IMR-90 (cell line): ENCODE measurements at regions not wholly inside any gene's neighbourhood (a gene's known extent, or its start where the extent isn't known, plus 50 kb on each side); places are given as distances from the start of the nearest gene placed in this dataset.

Experiments used
- ATAC-seq: fragments of 200-7000 bp; cut with Tn5 transposase; 2 replicates; pipeline ENCODE4 v1.9.1; 2020; ENCODE audit warnings: low read depth, mild to moderate bottlenecking, moderate library complexity
- BruUV-seq: library from RNA; stranded (reverse); fragments of 400-500 nt; replicated peaks from 2 replicates; lab custom pipeline; 2021; lab: Mats Ljungman, UMichigan
- CTCF ChIA-PET: fragments of 300-600 bp; formaldehyde crosslinking; extraction: SDS; loops from one replicate; lab custom pipeline; 2021; ENCODE audit warnings: antibody characterized with exemption; lab: Yijun Ruan, JAX
- POLR2A ChIA-PET: fragments of 300-600 bp; sonication (Branson Sonifier 250); formaldehyde crosslinking; loops from one replicate; lab custom pipeline; 2022; ENCODE audit warnings: antibody characterized with exemption; ENCODE audit not compliant: unreplicated experiment; lab: Charles Lee
- DNase-seq: peaks from one replicate; pipeline ENCODE4 v3.0.0; 2013
- H2AFZ ChIP-seq: replicated peaks from 2 replicates; pipeline ENCODE3; 2013; ENCODE audit warnings: low read length, mild to moderate bottlenecking; ENCODE audit not compliant: poor library complexity
- H2AK5ac ChIP-seq: 2 replicates; pipeline ENCODE4 v1.6.1; 2013; ENCODE audit warnings: low read depth, low read length, inconsistent platforms
- H2AK9ac ChIP-seq: replicated peaks from 2 replicates; pipeline ENCODE3; 2013; ENCODE audit warnings: mild to moderate bottlenecking, low read depth, low read length, moderate library complexity; ENCODE audit not compliant: poor library complexity
- H2BK120ac ChIP-seq: 2 replicates; pipeline ENCODE4 v1.6.1; 2013; ENCODE audit warnings: low read depth, low read length, inconsistent platforms
- H2BK15ac ChIP-seq: 3 replicates; pipeline ENCODE4 v1.6.1; 2013; ENCODE audit warnings: low read depth, low read length, inconsistent platforms
- H2BK20ac ChIP-seq: 2 replicates; pipeline ENCODE4 v1.6.1; 2013; ENCODE audit warnings: low read depth, mild to moderate bottlenecking, inconsistent platforms, low read length, moderate library complexity
- H2BK5ac ChIP-seq: 2 replicates; pipeline ENCODE4 v1.6.1; 2013; ENCODE audit warnings: mild to moderate bottlenecking, low read depth, low read length, inconsistent platforms; ENCODE audit not compliant: poor library complexity, severe bottlenecking
- H3K14ac ChIP-seq: replicated peaks from 2 replicates; pipeline ENCODE4 v1.6.1; 2013; ENCODE audit warnings: low read depth, low read length, inconsistent platforms
- H3K18ac ChIP-seq: 2 replicates; pipeline ENCODE4 v1.6.1; 2013; ENCODE audit warnings: low read depth, low read length, control low read depth
- H3K23ac ChIP-seq: 2 replicates; pipeline ENCODE4 v1.6.1; 2013; ENCODE audit warnings: low read depth, low read length, inconsistent platforms
- H3K27ac ChIP-seq: 2 replicates; pipeline ENCODE4 v1.5.1; 2013; ENCODE audit warnings: mild to moderate bottlenecking, control low read depth, low read length; ENCODE audit not compliant: insufficient read depth
- H3K27me3 ChIP-seq: 2 replicates; pipeline ENCODE4 v1.6.1; 2013; ENCODE audit warnings: low read length; ENCODE audit not compliant: control insufficient read depth, insufficient read depth
- H3K36me3 ChIP-seq: 2 replicates; pipeline ENCODE4 v1.6.1; 2013; ENCODE audit warnings: low read length, mixed read lengths; ENCODE audit not compliant: control insufficient read depth, insufficient read depth
- H3K4ac ChIP-seq: 2 replicates; pipeline ENCODE4 v1.6.1; 2013; ENCODE audit warnings: low read depth, low read length, inconsistent platforms
- H3K4me1 ChIP-seq: 2 replicates; pipeline ENCODE4 v1.6.1; 2013; ENCODE audit warnings: low read length, mixed read lengths; ENCODE audit not compliant: control insufficient read depth, insufficient read depth
- H3K4me2 ChIP-seq: 2 replicates; pipeline ENCODE4 v1.6.1; 2013; ENCODE audit warnings: low read depth, mild to moderate bottlenecking, control low read depth, low read length, moderate library complexity
- H3K4me3 ChIP-seq: 2 replicates; pipeline ENCODE4 v1.5.1; 2013; ENCODE audit warnings: low read depth, mild to moderate bottlenecking, control low read depth, low read length, moderate library complexity; ENCODE audit not compliant: insufficient read depth
- H3K56ac ChIP-seq: 2 replicates; pipeline ENCODE4 v1.6.1; 2013; ENCODE audit warnings: low read length, inconsistent platforms; ENCODE audit not compliant: insufficient read depth; ENCODE audit errors: extremely low read depth
- H3K79me1 ChIP-seq, 2 experiments: 2 replicates each; pipeline ENCODE4 v1.6.1; 2013; ENCODE audit warnings: low read length in 2 of 2, inconsistent platforms in 1 of 2, low read depth in 1 of 2
- H3K9ac ChIP-seq: 2 replicates; pipeline ENCODE4 v1.6.1; 2013; ENCODE audit warnings: low read depth, low read length, control low read depth
- H3K9me1 ChIP-seq: 2 replicates; pipeline ENCODE4 v1.6.1; 2013; ENCODE audit warnings: low read length, inconsistent platforms; ENCODE audit not compliant: insufficient read depth
- H3K9me3 ChIP-seq: 2 replicates; pipeline ENCODE4 v1.6.1; 2013; ENCODE audit warnings: low read length; ENCODE audit not compliant: control insufficient read depth, insufficient read depth
- H4K20me1 ChIP-seq: 2 replicates; pipeline ENCODE4 v1.6.1; 2013; ENCODE audit warnings: low read length, inconsistent platforms; ENCODE audit not compliant: insufficient read depth
- H4K5ac ChIP-seq: 2 replicates; pipeline ENCODE4 v1.6.1; 2013; ENCODE audit warnings: mild to moderate bottlenecking, low read depth, low read length, control low read depth
- H4K8ac ChIP-seq, 2 experiments: 2 replicates each; pipeline ENCODE4 v1.6.1; 2013; ENCODE audit warnings: low read depth in 2 of 2, low read length in 2 of 2, control low read depth in 1 of 2, inconsistent platforms in 1 of 2
- H4K91ac ChIP-seq: 2 replicates; pipeline ENCODE4 v1.6.1; 2013; ENCODE audit warnings: low read depth, low read length, inconsistent platforms; ENCODE audit not compliant: insufficient read depth
- BHLHE40 ChIP-seq: fragments of 150-350 bp; IDR thresholded peaks from 2 replicates; pipeline ENCODE4 v1.6.1; 2016; ENCODE audit warnings: mild to moderate bottlenecking, low read depth, low read length
- CEBPB ChIP-seq: IDR thresholded peaks from 2 replicates; pipeline ENCODE4 v1.6.1; 2012; ENCODE audit warnings: low read depth, low read length, improper control_type of control experiment
- CHD1 ChIP-seq: IDR thresholded peaks from 2 replicates; pipeline ENCODE4 v1.6.1; 2012; ENCODE audit warnings: low read depth, low read length, improper control_type of control experiment
- CTCF ChIP-seq: conservative IDR thresholded peaks from 2 replicates; pipeline ENCODE4 v1.5.1; 2012; ENCODE audit warnings: mild to moderate bottlenecking, low read depth, low read length, improper control_type of control experiment
- FOS ChIP-seq: fragments of 150-350 bp; IDR thresholded peaks from 2 replicates; pipeline ENCODE4 v1.6.1; 2016; ENCODE audit warnings: low read depth, low read length
- MAZ ChIP-seq: IDR thresholded peaks from 2 replicates; pipeline ENCODE4 v1.6.1; 2012; ENCODE audit warnings: low read depth, mild to moderate bottlenecking, low read length, improper control_type of control experiment, moderate library complexity, borderline replicate concordance
- MXI1 ChIP-seq: IDR thresholded peaks from 2 replicates; pipeline ENCODE4 v1.6.1; 2012; ENCODE audit warnings: low read depth, mild to moderate bottlenecking, low read length, moderate library complexity, borderline replicate concordance
- POLR2A ChIP-seq: IDR thresholded peaks from 2 replicates; pipeline ENCODE4 v1.6.1; 2012; ENCODE audit warnings: mild to moderate bottlenecking, low read depth, low read length
- RAD21 ChIP-seq: IDR thresholded peaks from 2 replicates; pipeline ENCODE4 v1.6.1; 2012; ENCODE audit warnings: low read length, improper control_type of control experiment
- RFX5 ChIP-seq: IDR thresholded peaks from 2 replicates; pipeline ENCODE4 v1.8.0; 2012; ENCODE audit warnings: low read depth, mild to moderate bottlenecking, low read length, moderate library complexity
- USF2 ChIP-seq: fragments of 150-350 bp; IDR thresholded peaks from 2 replicates; pipeline ENCODE4 v1.6.1; 2017; ENCODE audit warnings: mild to moderate bottlenecking, antibody characterized with exemption, low read length, low read depth
- WGBS, 2 experiments: methylation state at CpG; one replicate each; pipeline versions ENCODE4 v1.1.5 to v1.1.7; 2013; ENCODE audit warnings: missing lambda C conversion rate in 2 of 2; ENCODE audit not compliant: insufficient read length in 1 of 2; ENCODE audit errors: extremely low coverage in 2 of 2; 5-methylcytosine and 5-hydroxymethylcytosine counted together
- dilution Hi-C: fragments of 300-500 bp; cut with HindIII; formaldehyde crosslinking; loops from one replicate; pipeline ENCODE4 v1.14.3; 2018; ENCODE audit warnings: low sequenced_read_pairs; ENCODE audit not compliant: unreplicated experiment
- in situ Hi-C: fragments of 300-500 bp; cut with MboI; formaldehyde crosslinking; loops from 3 replicates; pipeline ENCODE4 v1.14.3; 2019; ENCODE audit warnings: low sequenced_read_pairs, inconsistent platforms, mixed read lengths
- intact Hi-C: fragments of 100-400 bp; cut with micrococcal nuclease; formaldehyde crosslinking; loops from 2 replicates; pipeline ENCODE4 v1.10.0; 2022

- Histone ChIP-seq H3K9me3 (peaks cover 5% of the 10 kb centered on the region; the same call in 1 of the 2 replicates), H3K23ac (no peak overlapping the region), H2BK120ac (no peak overlapping the region), H3K27me3 (no peaks in the 10 kb centered on the region), H3K56ac (no peak overlapping the region), H2BK20ac (no peak overlapping the region), H2AFZ (no peak overlapping the region), H3K18ac (no peak overlapping the region), H3K4me1 (no peaks in the 10 kb centered on the region), H2BK15ac (no peak overlapping the region), H3K4ac (no peak overlapping the region), H3K14ac (no peak overlapping the region), H3K79me1 (no peaks in the 10 kb centered on the region), H3K9me1 (no peaks in the 10 kb centered on the region), H4K5ac (no peak overlapping the region), H2AK5ac (no peak overlapping the region), H3K27ac (no peak overlapping the region), H3K9ac (no peak overlapping the region), H3K4me3 (no peak overlapping the region), H4K8ac (no peak overlapping the region), H4K91ac (no peak overlapping the region), H2BK5ac (no peak overlapping the region), H4K20me1 (no peaks in the 10 kb centered on the region), H3K36me3 (no peaks in the 10 kb centered on the region), H2AK9ac (no peak overlapping the region), H3K4me2 (no peak overlapping the region)
- ChIA-PET CTCF (no interaction called here), POLR2A (no interaction called here)
- in situ Hi-C loops (no loop called here), intact Hi-C loops (no loop called here), dilution Hi-C loops (no loop called here)
- DNase-seq, result no peak
- no peak for ATAC-seq
- no TSS peak for BruUV-seq
- TF ChIP-seq CEBPB (no peak), CHD1 (no peak), RFX5 (no peak), RAD21 (no peak), MXI1 (no peak), MAZ (no peak), USF2 (no peak), CTCF (no peak), POLR2A (no peak), BHLHE40 (no peak), FOS (no peak)
- no CpG with 5 or more reads among the region's 2 CpGs for WGBS, 2 experiments
These were observed 100.2 kb downstream of the C11orf87 start for GRCh38 chr11:109522116-109522755.
